ENCODE measurements at regions not wholly inside any gene's neighbourhood (a gene's known extent, or its start where the extent isn't known, plus 50 kb on each side); places are given as distances from the start of the nearest gene placed in this dataset.

- TF ChIP-seq CTCF (IDR thresholded peaks at IDR 0.05; ENCODE audit: insufficient read depth, low read depth, low read length, missing control alignments), result no peak
- no peak overlapping the region for H3K4me3 ChIP-seq (ENCODE audit: low read depth, low read length)
- DNase-seq (ENCODE audit: low read depth), result no peak
Observed at GRCh38 chr4:125447551-125448290, 133.0 kb downstream of the FAT4 start.

GRCh38 chr4:125456075-125456474, 141.3 kb downstream of the FAT4 start:
- no peak overlapping the region for H3K4me3 ChIP-seq (ENCODE audit: low read depth, low read length)
- no peak for TF ChIP-seq CTCF (IDR thresholded peaks at IDR 0.05; ENCODE audit: insufficient read depth, low read depth, low read length, missing control alignments)

GRCh38 chr4:125459531-125459930, 144.8 kb downstream of the FAT4 start:
- DNase-seq (ENCODE audit: low read depth), result no peak
- no peak overlapping the region for H3K4me3 ChIP-seq (ENCODE audit: low read depth, low read length)
- no peak for TF ChIP-seq CTCF (IDR thresholded peaks at IDR 0.05; ENCODE audit: insufficient read depth, low read depth, low read length, missing control alignments)

More at GRCh38 chr4:125456075-125456474, 141.3 kb downstream of the FAT4 start:
- DNase-seq (ENCODE audit: low read depth), result no peak

- H3K4me3 ChIP-seq (ENCODE audit: low read depth, low read length), result no peak overlapping the region
- no peak for TF ChIP-seq CTCF (IDR thresholded peaks at IDR 0.05; ENCODE audit: insufficient read depth, low read depth, low read length, missing control alignments)
- DNase-seq (ENCODE audit: low read depth), result no peak
Observed at GRCh38 chr4:125461676-125462363, 147.1 kb downstream of the FAT4 start.

GRCh38 chr4:125464146-125464545, 149.4 kb downstream of the FAT4 start:
- no peak for DNase-seq (ENCODE audit: low read depth)
- TF ChIP-seq CTCF (IDR thresholded peaks at IDR 0.05; ENCODE audit: insufficient read depth, low read depth, low read length, missing control alignments), result no peak
- H3K4me3 ChIP-seq (ENCODE audit: low read depth, low read length), result no peak overlapping the region

GRCh38 chr4:125481334-125482045, 166.7 kb downstream of the FAT4 start:
- no peak overlapping the region for H3K4me3 ChIP-seq (ENCODE audit: low read depth, low read length)
- no peak for DNase-seq (ENCODE audit: low read depth)
- no peak for TF ChIP-seq CTCF (IDR thresholded peaks at IDR 0.05; ENCODE audit: insufficient read depth, low read depth, low read length, missing control alignments)

Data from GM12865 (cell line).